ENCODE measurements at regions not wholly inside any gene's neighbourhood (a gene's known extent, or its start where the extent isn't known, plus 50 kb on each side); places are given as distances from the start of the nearest gene placed in this dataset.

DNA sequence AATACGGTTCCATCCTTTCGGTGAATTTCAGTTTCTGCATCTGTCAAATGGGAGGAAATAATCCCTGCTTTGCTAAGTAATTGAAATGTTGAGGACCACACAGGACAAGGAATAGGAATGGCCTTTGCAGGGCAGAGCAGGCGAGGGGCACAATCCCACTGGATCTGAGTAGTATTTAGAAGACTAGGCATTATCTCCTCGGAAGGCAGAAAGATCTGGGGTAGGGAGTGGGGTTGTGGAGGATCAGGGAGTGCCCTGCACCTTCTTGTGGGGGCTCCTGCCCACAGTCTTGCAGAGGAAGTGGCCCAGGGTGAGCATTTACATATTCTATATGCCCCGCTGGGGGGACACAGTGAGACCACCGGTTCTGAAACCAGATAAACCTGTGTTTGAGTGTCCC, 87.1 kb upstream of the SIRPA start:
- intact Hi-C loops (cut with DNase I), result loop anchor here in 1 of 10 donors (10.0 kb wide), 1 partner anchor 87 kb away; the partner anchor contains the start of gene SIRPA
- Histone ChIP-seq H3K36me3 (no peaks in the 10 kb centered on the region), H3K27me3 (no peaks in the 10 kb centered on the region), H3K27ac (no peak overlapping the region), H3K9me3 (no peaks in the 10 kb centered on the region), H3K4me1 (peaks cover 0 to 66% (median 27%) of the 10 kb centered on the region in 12 donors), H3K4me3 (no peak overlapping the region)
- ATAC-seq, result no peak
- TF ChIP-seq, protein P1, sequence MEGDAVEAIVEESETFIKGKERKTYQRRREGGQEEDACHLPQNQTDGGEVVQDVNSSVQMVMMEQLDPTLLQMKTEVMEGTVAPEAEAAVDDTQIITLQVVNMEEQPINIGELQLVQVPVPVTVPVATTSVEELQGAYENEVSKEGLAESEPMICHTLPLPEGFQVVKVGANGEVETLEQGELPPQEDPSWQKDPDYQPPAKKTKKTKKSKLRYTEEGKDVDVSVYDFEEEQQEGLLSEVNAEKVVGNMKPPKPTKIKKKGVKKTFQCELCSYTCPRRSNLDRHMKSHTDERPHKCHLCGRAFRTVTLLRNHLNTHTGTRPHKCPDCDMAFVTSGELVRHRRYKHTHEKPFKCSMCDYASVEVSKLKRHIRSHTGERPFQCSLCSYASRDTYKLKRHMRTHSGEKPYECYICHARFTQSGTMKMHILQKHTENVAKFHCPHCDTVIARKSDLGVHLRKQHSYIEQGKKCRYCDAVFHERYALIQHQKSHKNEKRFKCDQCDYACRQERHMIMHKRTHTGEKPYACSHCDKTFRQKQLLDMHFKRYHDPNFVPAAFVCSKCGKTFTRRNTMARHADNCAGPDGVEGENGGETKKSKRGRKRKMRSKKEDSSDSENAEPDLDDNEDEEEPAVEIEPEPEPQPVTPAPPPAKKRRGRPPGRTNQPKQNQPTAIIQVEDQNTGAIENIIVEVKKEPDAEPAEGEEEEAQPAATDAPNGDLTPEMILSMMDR (IDR thresholded peaks at IDR 0.05), result no peak
- TF ChIP-seq POLR2A (IDR thresholded peaks at IDR 0.05), result no peak
- DNase-seq, result no peak
- WGBS, 4 donors, result 76 to 84% (median 79%) methylated on average over 6 of the region's 6 CpGs

DNA sequence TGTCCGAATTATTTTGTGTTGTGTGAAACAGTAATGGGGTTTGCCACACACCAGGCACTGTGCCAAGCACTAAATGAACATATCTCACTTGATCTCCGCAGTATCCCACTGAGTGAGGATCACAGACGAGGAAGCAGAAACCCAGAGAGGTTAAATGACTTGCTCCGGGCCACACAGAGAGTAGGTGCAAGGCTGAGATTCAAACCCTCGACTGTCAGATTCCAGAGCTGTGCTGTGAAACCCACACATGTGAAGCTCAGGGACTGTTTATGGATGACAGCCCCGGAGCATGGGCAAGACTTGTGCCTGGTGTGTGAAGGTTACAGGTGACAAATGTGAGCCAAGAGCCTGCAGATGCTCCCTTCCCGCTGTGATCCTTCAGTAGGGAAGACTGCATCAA, 87.8 kb upstream of the SIRPA start:
- no peak overlapping the region for H3K4me3 ChIP-seq
- DNase-seq, result no peak
- WGBS, 4 donors, result 75 to 84% (median 76%) methylated on average over 7 of the region's 7 CpGs
- ATAC-seq, result no peak
- H3K27ac ChIP-seq, result no peak overlapping the region
- no peaks in the 10 kb centered on the region for H3K36me3 ChIP-seq
- TF ChIP-seq, protein P1 (IDR thresholded peaks at IDR 0.05), result no peak
- TF ChIP-seq POLR2A (IDR thresholded peaks at IDR 0.05), result no peak
- intact Hi-C loops (cut with DNase I), result loop anchor here in 1 of 10 donors (10.0 kb wide), 1 partner anchor 87 kb away; the partner anchor contains the start of gene SIRPA
- peaks cover 0 to 66% (median 27%) of the 10 kb centered on the region in 12 donors for H3K4me1 ChIP-seq
- H3K27me3 ChIP-seq, result no peaks in the 10 kb centered on the region
- H3K9me3 ChIP-seq, result no peaks in the 10 kb centered on the region

DNA sequence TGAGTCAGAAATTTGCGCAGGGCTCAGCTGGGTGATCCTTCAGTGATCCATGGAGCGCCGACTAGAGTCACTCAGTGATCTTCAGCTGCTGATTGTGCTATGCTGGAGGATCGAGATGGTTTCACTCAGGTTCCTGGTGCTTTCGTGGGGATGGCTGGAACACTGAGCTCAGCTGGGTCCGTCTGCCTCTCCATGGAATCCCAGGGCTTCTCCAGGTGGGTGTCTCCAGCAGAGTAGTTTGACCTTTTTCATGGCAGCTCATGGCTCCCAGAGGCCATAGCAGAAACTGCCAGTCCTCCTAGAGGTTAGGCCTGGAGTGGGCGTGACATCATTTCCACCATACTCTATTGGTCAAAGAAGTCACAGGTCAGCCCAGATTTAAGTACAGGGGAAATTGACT, 88.8 kb upstream of the SIRPA start:
- no peak overlapping the region for H3K4me3 ChIP-seq
- no peaks in the 10 kb centered on the region for H3K36me3 ChIP-seq
- no peaks in the 10 kb centered on the region for H3K9me3 ChIP-seq
- no peak overlapping the region for H3K27ac ChIP-seq
- no peak for ATAC-seq
- H3K4me1 ChIP-seq, result peaks cover 0 to 65% (median 28%) of the 10 kb centered on the region in 12 donors
- intact Hi-C loops (cut with DNase I), result loop anchor here in 1 of 10 donors (10.0 kb wide), 1 partner anchor 88 kb away; the partner anchor contains the start of gene SIRPA
- DNase-seq, result no peak
- TF ChIP-seq, protein P1 (IDR thresholded peaks at IDR 0.05), result no peak
- TF ChIP-seq POLR2A (IDR thresholded peaks at IDR 0.05), result no peak
- WGBS, 4 donors, result 94 to 98% (median 96%) methylated on average over 6 to 7 of the region's 7 CpGs
- H3K27me3 ChIP-seq, result no peaks in the 10 kb centered on the region

DNA sequence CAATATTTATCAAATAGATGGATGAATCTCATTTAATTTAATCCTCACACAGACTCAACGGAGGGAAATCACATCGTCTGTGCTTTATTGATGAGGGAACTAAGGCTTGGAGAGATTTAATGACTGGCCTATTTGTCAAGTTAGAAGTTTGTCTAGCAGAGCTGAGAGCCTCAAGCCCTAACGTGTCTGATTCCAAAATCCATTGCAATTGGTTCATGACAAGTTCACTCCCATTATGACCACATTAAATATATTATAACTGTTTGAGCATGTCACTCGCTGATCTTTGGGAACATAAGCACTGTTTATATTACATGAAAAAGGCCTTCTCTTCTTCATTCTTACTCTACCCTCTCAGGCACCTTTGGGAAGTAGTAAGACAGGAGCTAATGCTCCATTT, 89.4 kb upstream of the SIRPA start:
- no peaks in the 10 kb centered on the region for H3K36me3 ChIP-seq
- H3K27me3 ChIP-seq, result no peaks in the 10 kb centered on the region
- TF ChIP-seq, protein P1 (IDR thresholded peaks at IDR 0.05), result no peak
- no peak for TF ChIP-seq POLR2A (IDR thresholded peaks at IDR 0.05)
- intact Hi-C loops (cut with DNase I), result loop anchor here in 1 of 10 donors (10.0 kb wide), 1 partner anchor 89 kb away; the partner anchor contains the start of gene SIRPA
- H3K4me1 ChIP-seq, result peaks cover 0 to 59% (median 22%) of the 10 kb centered on the region in 12 donors
- ATAC-seq (no peak), DNase-seq (no peak)
- WGBS, 4 donors, result 83 to 92% (median 86%) methylated on average over 4 of the region's 4 CpGs
- H3K4me3 ChIP-seq, result no peak overlapping the region
- peak overlapping the region in 1 of 12 donors; percentile 90 for H3K27ac ChIP-seq
- H3K9me3 ChIP-seq, result no peaks in the 10 kb centered on the region
